ENCODE measurements at regions not wholly inside any gene's neighbourhood (a gene's known extent, or its start where the extent isn't known, plus 50 kb on each side); places are given as distances from the start of the nearest gene placed in this dataset.

DNA sequence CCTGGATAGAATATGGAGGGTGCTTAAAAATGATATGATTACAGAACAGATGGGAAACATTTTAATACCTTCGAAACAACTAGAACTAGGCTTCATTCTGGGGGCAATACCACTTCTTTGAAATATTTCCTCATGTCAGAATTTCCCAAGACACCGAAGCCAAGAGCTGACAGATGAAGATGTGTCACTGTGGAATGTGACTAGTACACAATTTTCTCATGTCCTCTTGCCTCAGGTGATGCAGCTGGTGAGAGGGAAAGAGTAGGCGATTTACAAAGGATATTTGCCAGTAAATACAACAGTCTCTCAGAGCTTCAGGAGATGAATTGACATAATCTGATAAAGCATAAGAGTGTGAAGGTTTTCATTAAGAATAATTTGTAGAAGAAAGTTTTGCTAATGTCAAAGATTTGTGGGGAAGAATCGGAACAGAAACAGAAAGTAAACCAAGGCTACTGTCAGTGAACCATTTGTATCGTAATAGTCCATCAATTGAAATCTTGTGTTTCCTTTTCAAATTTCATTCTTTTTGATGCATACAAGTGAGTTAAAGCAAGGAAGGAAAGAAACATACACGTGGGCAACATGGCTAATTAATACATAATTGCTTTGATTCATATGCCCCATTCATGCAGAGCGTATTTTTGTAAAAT is 164.7 kb upstream of the CCN2 start:
- TF ChIP-seq, protein P1, sequence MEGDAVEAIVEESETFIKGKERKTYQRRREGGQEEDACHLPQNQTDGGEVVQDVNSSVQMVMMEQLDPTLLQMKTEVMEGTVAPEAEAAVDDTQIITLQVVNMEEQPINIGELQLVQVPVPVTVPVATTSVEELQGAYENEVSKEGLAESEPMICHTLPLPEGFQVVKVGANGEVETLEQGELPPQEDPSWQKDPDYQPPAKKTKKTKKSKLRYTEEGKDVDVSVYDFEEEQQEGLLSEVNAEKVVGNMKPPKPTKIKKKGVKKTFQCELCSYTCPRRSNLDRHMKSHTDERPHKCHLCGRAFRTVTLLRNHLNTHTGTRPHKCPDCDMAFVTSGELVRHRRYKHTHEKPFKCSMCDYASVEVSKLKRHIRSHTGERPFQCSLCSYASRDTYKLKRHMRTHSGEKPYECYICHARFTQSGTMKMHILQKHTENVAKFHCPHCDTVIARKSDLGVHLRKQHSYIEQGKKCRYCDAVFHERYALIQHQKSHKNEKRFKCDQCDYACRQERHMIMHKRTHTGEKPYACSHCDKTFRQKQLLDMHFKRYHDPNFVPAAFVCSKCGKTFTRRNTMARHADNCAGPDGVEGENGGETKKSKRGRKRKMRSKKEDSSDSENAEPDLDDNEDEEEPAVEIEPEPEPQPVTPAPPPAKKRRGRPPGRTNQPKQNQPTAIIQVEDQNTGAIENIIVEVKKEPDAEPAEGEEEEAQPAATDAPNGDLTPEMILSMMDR (IDR thresholded peaks at IDR 0.05): no peak
- no peak for TF ChIP-seq POLR2A (IDR thresholded peaks at IDR 0.05)

Measured in stomach (tissue), 4 donors.